SH-SY5Y (cell line): ENCODE measurements at regions not wholly inside any gene's neighbourhood (a gene's known extent, or its start where the extent isn't known, plus 50 kb on each side); places are given as distances from the start of the nearest gene placed in this dataset.

ENCODE experiments used
- GATA2 ChIP-seq: IDR thresholded peaks from 2 replicates; pipeline ENCODE4 v1.6.1; 2011; ENCODE audit warnings: mild to moderate bottlenecking, low read depth, low read length
- GATA3 ChIP-seq: IDR thresholded peaks from 2 replicates; pipeline ENCODE4 v1.6.1; 2011; ENCODE audit warnings: low read depth, mild to moderate bottlenecking, low read length, moderate library complexity

- TF ChIP-seq GATA2, result no peak
- TF ChIP-seq GATA3, result no peak
Measured at GRCh38 chr14:106286697-106287290, 760.4 kb downstream of the TMEM121 start.
